ENCODE measurements at regions not wholly inside any gene's neighbourhood (a gene's known extent, or its start where the extent isn't known, plus 50 kb on each side); places are given as distances from the start of the nearest gene placed in this dataset.

- no peak for TF ChIP-seq EZH2 (IDR thresholded peaks at IDR 0.05; ENCODE audit: insufficient read depth, poor library complexity, severe bottlenecking)
- TF ChIP-seq EZH2phosphoT487 (IDR thresholded peaks at IDR 0.05; ENCODE audit: insufficient read depth, low read depth) = no peak
- WGBS, 2 experiments (ENCODE audit: low coverage in 1 of 2, low lambda C conversion rate in 2 of 2, missing lambda C conversion rate in 2 of 2) = 91 to 94% methylated on average over 1 of the region's 1 CpG
These were observed 324.5 kb upstream of the UBE2E3 start for GRCh38 chr2:180655842-180656454.

GRCh38 chr2:180655393-180655792, 325.0 kb upstream of the UBE2E3 start:
- Histone ChIP-seq H3F3A (ENCODE audit: insufficient read depth) (peaks cover 29% of the 10 kb centered on the region), H3K9me2 (ENCODE audit: insufficient read depth) (no peaks in the 10 kb centered on the region), H3K9ac (no peak overlapping the region), H3K79me2 (ENCODE audit: insufficient read depth) (no peaks in the 10 kb centered on the region), H3K9me3 (ENCODE audit: low read depth) (no peaks in the 10 kb centered on the region), H3K27ac (0 out of 2 replicates have a peak overlapping the region, but pooled peaks have one; percentile 1), H3K4me3 (no peak overlapping the region), H4K20me1 (ENCODE audit: insufficient read depth) (no peaks in the 10 kb centered on the region), H3K4me1 (ENCODE audit: insufficient read depth) (peaks cover 34% of the 10 kb centered on the region), H2AFZ (no peak overlapping the region; the same call in 1 of the 2 replicates), H3K36me3 (ENCODE audit: low read depth) (no peaks in the 10 kb centered on the region), H3K27me3 (replicated peaks; ENCODE audit: insufficient read depth) (no peaks in the 10 kb centered on the region), H3K4me2 (ENCODE audit: unreplicated experiment) (peak overlapping the region; percentile 15)
- DNase-seq = peak; percentile 48
- TF ChIP-seq EZH2phosphoT487 (IDR thresholded peaks at IDR 0.05; ENCODE audit: insufficient read depth, low read depth) (no peak), EZH2 (IDR thresholded peaks at IDR 0.05; ENCODE audit: insufficient read depth, poor library complexity, severe bottlenecking) (no peak)
- in situ Hi-C loops (cut with MboI) = no loop called here
- WGBS, 2 experiments (ENCODE audit: low coverage in 1 of 2, low lambda C conversion rate in 2 of 2, missing lambda C conversion rate in 2 of 2) = 24 to 31% methylated on average over 2 of the region's 2 CpGs

More at GRCh38 chr2:180655842-180656454, 324.5 kb upstream of the UBE2E3 start:
- no peak overlapping the region for H3K4me3 ChIP-seq
- H3K36me3 ChIP-seq (ENCODE audit: low read depth) = no peaks in the 10 kb centered on the region
- H3K27me3 ChIP-seq (replicated peaks; ENCODE audit: insufficient read depth) = no peaks in the 10 kb centered on the region
- peak overlapping the region; percentile 15 for H3K4me2 ChIP-seq (ENCODE audit: unreplicated experiment)
- no peaks in the 10 kb centered on the region for H3K9me2 ChIP-seq (ENCODE audit: insufficient read depth)
- H3K79me2 ChIP-seq (ENCODE audit: insufficient read depth) = no peaks in the 10 kb centered on the region
- no peak overlapping the region for H3K9ac ChIP-seq
- no peak overlapping the region; the same call in 1 of the 2 replicates for H2AFZ ChIP-seq
- in situ Hi-C loops (cut with MboI) = no loop called here
- peaks cover 34% of the 10 kb centered on the region for H3K4me1 ChIP-seq (ENCODE audit: insufficient read depth)
- no peaks in the 10 kb centered on the region for H4K20me1 ChIP-seq (ENCODE audit: insufficient read depth)
- H3K27ac ChIP-seq = 0 out of 2 replicates have a peak overlapping the region, but pooled peaks have one; percentile 1
- peaks cover 29% of the 10 kb centered on the region for H3F3A ChIP-seq (ENCODE audit: insufficient read depth)
- DNase-seq = peak; percentile 13
- H3K9me3 ChIP-seq (ENCODE audit: low read depth) = no peaks in the 10 kb centered on the region

DNA sequence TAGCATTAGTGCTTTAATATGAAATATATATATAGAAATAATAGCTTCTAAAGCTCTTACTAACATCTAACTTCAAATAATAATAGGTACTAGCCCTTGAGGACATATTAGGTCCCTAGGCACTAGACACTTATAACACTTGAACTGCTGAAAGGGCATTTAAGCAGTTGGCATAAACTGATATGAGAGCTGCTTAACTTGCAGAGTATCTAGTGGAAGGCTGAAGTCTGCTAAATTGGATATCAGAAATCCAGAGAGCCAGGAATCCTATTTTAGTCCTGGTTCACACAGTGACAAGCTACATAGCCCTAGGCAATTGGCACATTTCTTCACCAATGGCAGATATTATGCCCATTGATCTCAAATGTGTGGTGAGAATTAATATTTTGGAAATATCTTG, 326.9 kb upstream of the UBE2E3 start:
- H3K79me2 ChIP-seq (ENCODE audit: insufficient read depth) = no peaks in the 10 kb centered on the region
- in situ Hi-C loops (cut with MboI) = no loop called here
- no peaks in the 10 kb centered on the region for H4K20me1 ChIP-seq (ENCODE audit: insufficient read depth)
- no peaks in the 10 kb centered on the region for H3K27me3 ChIP-seq (replicated peaks; ENCODE audit: insufficient read depth)
- H3K4me1 ChIP-seq (ENCODE audit: insufficient read depth) = peaks cover 34% of the 10 kb centered on the region
- no peak overlapping the region for H3K4me2 ChIP-seq (ENCODE audit: unreplicated experiment)
- DNase-seq = no peak
- H3F3A ChIP-seq (ENCODE audit: insufficient read depth) = peaks cover 29% of the 10 kb centered on the region
- no peaks in the 10 kb centered on the region for H3K9me2 ChIP-seq (ENCODE audit: insufficient read depth)
- no peak overlapping the region for H3K9ac ChIP-seq
- H2AFZ ChIP-seq = no peak overlapping the region
- no peaks in the 10 kb centered on the region for H3K36me3 ChIP-seq (ENCODE audit: low read depth)
- no peaks in the 10 kb centered on the region for H3K9me3 ChIP-seq (ENCODE audit: low read depth)
- no peak overlapping the region for H3K27ac ChIP-seq
- no peak overlapping the region for H3K4me3 ChIP-seq
- TF ChIP-seq EZH2phosphoT487 (IDR thresholded peaks at IDR 0.05; ENCODE audit: insufficient read depth, low read depth) (no peak), EZH2 (IDR thresholded peaks at IDR 0.05; ENCODE audit: insufficient read depth, poor library complexity, severe bottlenecking) (no peak)

GRCh38 chr2:180652794-180653193, 327.6 kb upstream of the UBE2E3 start:
- Histone ChIP-seq H3K9ac (no peak overlapping the region), H3K79me2 (ENCODE audit: insufficient read depth) (no peaks in the 10 kb centered on the region), H4K20me1 (ENCODE audit: insufficient read depth) (no peaks in the 10 kb centered on the region), H3K9me3 (ENCODE audit: low read depth) (no peaks in the 10 kb centered on the region), H3F3A (ENCODE audit: insufficient read depth) (peaks cover 29% of the 10 kb centered on the region), H3K36me3 (ENCODE audit: low read depth) (no peaks in the 10 kb centered on the region), H2AFZ (no peak overlapping the region), H3K4me1 (ENCODE audit: insufficient read depth) (peaks cover 34% of the 10 kb centered on the region), H3K27ac (no peak overlapping the region), H3K27me3 (replicated peaks; ENCODE audit: insufficient read depth) (no peaks in the 10 kb centered on the region), H3K4me2 (ENCODE audit: unreplicated experiment) (no peak overlapping the region), H3K9me2 (ENCODE audit: insufficient read depth) (no peaks in the 10 kb centered on the region), H3K4me3 (no peak overlapping the region)
- in situ Hi-C loops (cut with MboI) = no loop called here
- DNase-seq = no peak
- TF ChIP-seq EZH2 (IDR thresholded peaks at IDR 0.05; ENCODE audit: insufficient read depth, poor library complexity, severe bottlenecking) = no peak
- no peak for TF ChIP-seq EZH2phosphoT487 (IDR thresholded peaks at IDR 0.05; ENCODE audit: insufficient read depth, low read depth)

- no peak overlapping the region for H3K4me3 ChIP-seq
- H3K9me2 ChIP-seq (ENCODE audit: insufficient read depth) = no peaks in the 10 kb centered on the region
- DNase-seq = no peak
- H3K9ac ChIP-seq = no peak overlapping the region
- H3K36me3 ChIP-seq (ENCODE audit: low read depth) = no peaks in the 10 kb centered on the region
- no peak overlapping the region for H3K27ac ChIP-seq
- TF ChIP-seq EZH2 (IDR thresholded peaks at IDR 0.05; ENCODE audit: insufficient read depth, poor library complexity, severe bottlenecking) (no peak), EZH2phosphoT487 (IDR thresholded peaks at IDR 0.05; ENCODE audit: insufficient read depth, low read depth) (no peak)
- H3F3A ChIP-seq (ENCODE audit: insufficient read depth) = peaks cover 17% of the 10 kb centered on the region
- H3K79me2 ChIP-seq (ENCODE audit: insufficient read depth) = no peaks in the 10 kb centered on the region
- H2AFZ ChIP-seq = no peak overlapping the region
- H3K4me1 ChIP-seq (ENCODE audit: insufficient read depth) = peaks cover 27% of the 10 kb centered on the region
- no peak overlapping the region for H3K4me2 ChIP-seq (ENCODE audit: unreplicated experiment)
- 92 to 93% methylated on average over 8 of the region's 8 CpGs for WGBS, 2 experiments (ENCODE audit: low coverage in 1 of 2, low lambda C conversion rate in 2 of 2, missing lambda C conversion rate in 2 of 2)
- H3K27me3 ChIP-seq (replicated peaks; ENCODE audit: insufficient read depth) = no peaks in the 10 kb centered on the region
- H3K9me3 ChIP-seq (ENCODE audit: low read depth) = no peaks in the 10 kb centered on the region
- H4K20me1 ChIP-seq (ENCODE audit: insufficient read depth) = no peaks in the 10 kb centered on the region
- in situ Hi-C loops (cut with MboI) = no loop called here
These were observed 328.8 kb upstream of the UBE2E3 start for GRCh38 chr2:180651596-180651995.
